Activated CD4-positive, alpha-beta T cell treated with anti-CD3 and anti-CD28 coated beads, Interleukin-2, amount 10 ng/mL, durations not matched to agents 7 days and 5 days (primary cell): ENCODE measurements at regions not wholly inside any gene's neighbourhood (a gene's known extent, or its start where the extent isn't known, plus 50 kb on each side); places are given as distances from the start of the nearest gene placed in this dataset.
"Not testable (repeated sequence)": the region's sequence is repeated elsewhere in the genome, so short reads cannot be mapped to it uniquely, and the experiment has no call there.

Experiments used
- CTCF ChIA-PET: fragments of 350-600 bp; sonication (Branson Sonifier 250); formaldehyde crosslinking; loops from one replicate; lab custom pipeline; 2021; ENCODE audit warnings: antibody characterized with exemption; lab: Charles Lee
- POLR2A ChIA-PET: fragments of 350-600 bp; sonication (Branson Sonifier 250); formaldehyde crosslinking; loops from one replicate; lab custom pipeline; 2021; ENCODE audit warnings: antibody characterized with exemption; lab: Charles Lee
- DNase-seq: peaks from one replicate; pipeline ENCODE4 v3.0.0-alpha.2; 2020
- H3K27ac Mint-ChIP-seq: one replicate; pipeline ENCODE4 v1.8.0; 2021; ENCODE audit warnings: mild to moderate bottlenecking, moderate library complexity, mixed read lengths
- H3K27me3 Mint-ChIP-seq: one replicate; pipeline ENCODE4 v1.8.0; 2021; ENCODE audit warnings: mixed read lengths
- H3K36me3 Mint-ChIP-seq: one replicate; pipeline ENCODE4 v1.8.0; 2021; ENCODE audit warnings: low read depth, mixed read lengths
- H3K4me1 Mint-ChIP-seq: one replicate; pipeline ENCODE4 v1.8.0; 2021; ENCODE audit warnings: mixed read lengths
- H3K4me3 Mint-ChIP-seq: one replicate; pipeline ENCODE4 v1.8.0; 2021; ENCODE audit warnings: mild to moderate bottlenecking, moderate library complexity, mixed read lengths
- H3K9me3 Mint-ChIP-seq: one replicate; pipeline ENCODE4 v1.8.0; 2021; ENCODE audit warnings: mixed read lengths

DNA sequence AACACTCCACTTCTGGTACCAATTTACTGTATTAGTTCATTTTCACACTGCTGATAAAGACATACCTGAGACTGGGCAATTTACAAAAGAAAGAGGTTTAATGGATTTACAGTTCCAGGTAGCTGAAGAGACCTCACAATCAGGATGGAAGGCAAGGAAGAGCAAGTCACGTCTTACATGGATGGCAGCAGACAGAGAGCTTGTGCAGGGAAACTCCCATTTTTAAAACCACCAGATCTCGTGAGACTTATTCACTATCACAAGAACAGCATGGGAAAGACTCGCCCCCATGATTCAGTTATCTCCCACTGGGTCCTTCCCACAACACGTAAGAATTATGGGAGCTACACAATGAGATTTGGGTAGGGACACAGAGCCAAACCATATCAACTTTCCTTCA is 119.0 kb downstream of the ZIC4 start:
- H3K27me3 Mint-ChIP-seq, H3K4me1 Mint-ChIP-seq, DNase-seq, H3K9me3 Mint-ChIP-seq, H3K4me3 Mint-ChIP-seq, POLR2A ChIA-PET, H3K27ac Mint-ChIP-seq, H3K36me3 Mint-ChIP-seq, CTCF ChIA-PET: not testable (repeated sequence)

GRCh38 chr3:147269907-147270306 is 136.4 kb downstream of the ZIC4 start:
- Mint-ChIP-seq H3K27ac (no peak overlapping the region), H3K9me3 (peaks cover 3% of the 10 kb centered on the region), H3K4me3 (no peak overlapping the region), H3K4me1 (no peaks in the 10 kb centered on the region), H3K36me3 (no peaks in the 10 kb centered on the region), H3K27me3 (no peaks in the 10 kb centered on the region)
- ChIA-PET CTCF (no interaction called here), POLR2A (no interaction called here)
- no peak for DNase-seq

GRCh38 chr3:147267434-147267833 is 138.9 kb downstream of the ZIC4 start:
- ChIA-PET POLR2A (no interaction called here), CTCF (no interaction called here)
- Mint-ChIP-seq H3K9me3 (no peaks in the 10 kb centered on the region), H3K4me1 (no peaks in the 10 kb centered on the region), H3K36me3 (no peaks in the 10 kb centered on the region), H3K4me3 (no peak overlapping the region), H3K27ac (no peak overlapping the region), H3K27me3 (no peaks in the 10 kb centered on the region)
- no peak for DNase-seq

GRCh38 chr3:147257944-147258343 is 148.4 kb downstream of the ZIC4 start:
- POLR2A ChIA-PET = no interaction called here
- no peaks in the 10 kb centered on the region for H3K9me3 Mint-ChIP-seq

DNA sequence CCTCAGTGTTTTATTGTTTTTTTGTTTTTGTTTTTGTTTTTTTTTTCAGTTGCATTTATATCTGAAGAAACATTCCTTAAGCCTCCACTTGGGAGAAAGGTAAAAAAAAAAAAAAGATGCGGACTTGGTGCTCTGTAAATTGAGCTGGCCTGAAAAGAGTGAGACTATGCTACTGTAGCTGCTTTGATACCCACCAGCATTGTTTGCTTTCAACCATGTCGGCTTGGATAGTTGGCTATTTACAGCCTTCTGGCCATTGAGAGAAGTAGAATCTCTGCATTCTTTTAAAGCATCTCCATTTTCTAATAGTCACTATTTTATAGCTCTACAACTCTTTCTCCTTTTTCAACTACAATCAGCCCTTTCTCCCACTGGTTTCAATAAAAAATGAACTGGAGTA is 149.6 kb downstream of the ZIC4 start:
- ChIA-PET POLR2A (no interaction called here), CTCF (no interaction called here)
- no peak overlapping the region for H3K27ac Mint-ChIP-seq
- H3K4me3 Mint-ChIP-seq = no peak overlapping the region
- no peak for DNase-seq
- H3K36me3 Mint-ChIP-seq = no peaks in the 10 kb centered on the region
- no peaks in the 10 kb centered on the region for H3K27me3 Mint-ChIP-seq
- no peaks in the 10 kb centered on the region for H3K9me3 Mint-ChIP-seq
- no peaks in the 10 kb centered on the region for H3K4me1 Mint-ChIP-seq

More at GRCh38 chr3:147257944-147258343, 148.4 kb downstream of the ZIC4 start:
- no peaks in the 10 kb centered on the region for H3K4me1 Mint-ChIP-seq
- H3K27ac Mint-ChIP-seq = no peak overlapping the region
- H3K36me3 Mint-ChIP-seq = no peaks in the 10 kb centered on the region
- DNase-seq = no peak
- CTCF ChIA-PET = no interaction called here
- no peaks in the 10 kb centered on the region for H3K27me3 Mint-ChIP-seq
- no peak overlapping the region for H3K4me3 Mint-ChIP-seq

- no peak for DNase-seq
- Mint-ChIP-seq H3K4me1 (no peaks in the 10 kb centered on the region), H3K27ac (no peak overlapping the region), H3K36me3 (no peaks in the 10 kb centered on the region), H3K27me3 (no peaks in the 10 kb centered on the region), H3K4me3 (no peak overlapping the region), H3K9me3 (peaks cover 3% of the 10 kb centered on the region)
- ChIA-PET CTCF (no interaction called here), POLR2A (no interaction called here)
Measured at GRCh38 chr3:147246906-147247305, 159.4 kb downstream of the ZIC4 start.

GRCh38 chr3:147245638-147246037 is 160.7 kb downstream of the ZIC4 start:
- H3K36me3 Mint-ChIP-seq, H3K4me3 Mint-ChIP-seq, H3K27ac Mint-ChIP-seq, CTCF ChIA-PET, POLR2A ChIA-PET, H3K4me1 Mint-ChIP-seq, H3K9me3 Mint-ChIP-seq, DNase-seq, H3K27me3 Mint-ChIP-seq: not testable (repeated sequence)

GRCh38 chr3:147245022-147245421 is 161.3 kb downstream of the ZIC4 start:
- H3K27ac Mint-ChIP-seq, POLR2A ChIA-PET, H3K27me3 Mint-ChIP-seq, DNase-seq, H3K4me1 Mint-ChIP-seq, H3K36me3 Mint-ChIP-seq, H3K9me3 Mint-ChIP-seq, H3K4me3 Mint-ChIP-seq: not testable (repeated sequence)
- CTCF ChIA-PET = interaction anchor here (0.6 kb wide), 1 partner anchor 75 kb away, joined by 3 read pairs; no protein-coding TSS in a partner anchor

DNA sequence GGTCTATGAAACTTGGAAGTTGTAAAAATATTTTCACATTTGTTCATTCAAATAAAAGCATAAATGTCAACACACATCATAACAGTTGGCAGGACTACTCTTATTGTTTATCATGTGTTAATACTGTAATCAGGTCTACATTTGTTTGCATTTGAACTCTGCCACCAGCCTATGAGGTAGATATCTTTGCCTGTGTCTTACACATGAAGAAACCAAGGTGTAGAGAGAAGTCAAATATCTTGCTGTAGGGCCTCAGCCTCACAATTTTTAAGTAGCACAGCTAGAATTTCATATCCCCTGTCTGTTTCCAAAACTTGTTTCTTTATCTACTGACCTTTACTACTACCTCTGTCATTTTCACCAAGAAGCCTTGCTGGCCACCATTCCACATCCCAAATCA is 161.9 kb downstream of the ZIC4 start:
- DNase-seq = no peak
- POLR2A ChIA-PET = no interaction called here
- H3K27ac Mint-ChIP-seq = no peak overlapping the region
- peaks cover 3% of the 10 kb centered on the region for H3K9me3 Mint-ChIP-seq
- H3K4me1 Mint-ChIP-seq = no peaks in the 10 kb centered on the region
- H3K27me3 Mint-ChIP-seq = no peaks in the 10 kb centered on the region
- no peak overlapping the region for H3K4me3 Mint-ChIP-seq
- CTCF ChIA-PET = no interaction called here
- no peaks in the 10 kb centered on the region for H3K36me3 Mint-ChIP-seq

DNA sequence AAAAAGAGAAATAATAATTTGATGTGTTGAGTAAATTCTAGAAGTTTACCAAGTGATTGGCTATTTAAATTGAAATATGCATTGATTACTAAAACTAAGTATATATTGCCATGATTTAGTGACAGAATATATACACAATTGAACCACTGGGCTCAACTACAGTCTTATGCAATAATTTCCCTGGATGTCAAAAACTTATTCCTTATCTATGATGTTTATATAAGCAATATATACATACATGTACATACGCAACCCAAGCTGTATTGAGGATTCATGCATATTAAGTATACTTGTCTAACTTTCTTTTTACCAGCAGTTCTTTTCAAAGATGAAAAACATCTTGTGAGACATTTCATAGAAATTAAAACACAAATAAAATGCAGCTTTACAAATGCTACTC is 165.8 kb downstream of the ZIC4 start:
- no peak for DNase-seq
- H3K9me3 Mint-ChIP-seq = peaks cover 3% of the 10 kb centered on the region
- H3K4me3 Mint-ChIP-seq = no peak overlapping the region
- no peak overlapping the region for H3K27ac Mint-ChIP-seq
- no peaks in the 10 kb centered on the region for H3K4me1 Mint-ChIP-seq
- CTCF ChIA-PET = no interaction called here
- no peaks in the 10 kb centered on the region for H3K36me3 Mint-ChIP-seq
- H3K27me3 Mint-ChIP-seq = no peaks in the 10 kb centered on the region
- POLR2A ChIA-PET = no interaction called here

DNA sequence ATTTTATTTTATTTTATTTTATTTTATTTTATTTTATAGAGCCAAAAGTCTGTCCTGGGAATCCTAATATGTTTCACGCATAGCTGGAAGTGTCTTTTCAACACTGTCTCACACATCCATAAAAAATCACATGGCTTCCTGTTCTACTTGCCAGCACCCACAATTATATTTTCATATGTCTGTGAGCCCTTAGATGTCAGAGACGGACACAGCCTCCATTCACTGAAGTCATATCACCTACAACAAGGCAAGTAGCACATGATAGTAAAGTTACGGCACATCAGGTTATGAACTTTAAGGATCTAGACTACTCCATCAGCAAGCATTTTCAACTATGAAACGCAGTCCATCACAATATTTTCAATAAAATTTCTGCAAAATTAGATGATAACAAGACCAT is 168.4 kb downstream of the ZIC4 start:
- peaks cover 3% of the 10 kb centered on the region for H3K9me3 Mint-ChIP-seq
- POLR2A ChIA-PET = no interaction called here
- no peak for DNase-seq
- no peak overlapping the region for H3K4me3 Mint-ChIP-seq
- no peaks in the 10 kb centered on the region for H3K4me1 Mint-ChIP-seq
- CTCF ChIA-PET = no interaction called here
- no peaks in the 10 kb centered on the region for H3K27me3 Mint-ChIP-seq
- no peaks in the 10 kb centered on the region for H3K36me3 Mint-ChIP-seq
- no peak overlapping the region for H3K27ac Mint-ChIP-seq

- H3K36me3 Mint-ChIP-seq, H3K27me3 Mint-ChIP-seq, H3K9me3 Mint-ChIP-seq, H3K4me1 Mint-ChIP-seq, H3K4me3 Mint-ChIP-seq, H3K27ac Mint-ChIP-seq, POLR2A ChIA-PET, DNase-seq: not testable (repeated sequence)
- CTCF ChIA-PET = interaction anchor here (0.6 kb wide), 1 partner anchor 84 kb away, joined by 3 read pairs; no protein-coding TSS in a partner anchor
Measured at GRCh38 chr3:147231980-147232379, 174.4 kb downstream of the ZIC4 start.

- ChIA-PET CTCF (no interaction called here), POLR2A (no interaction called here)
- H3K9me3 Mint-ChIP-seq = peaks cover 3% of the 10 kb centered on the region
- H3K36me3 Mint-ChIP-seq = no peaks in the 10 kb centered on the region
- no peaks in the 10 kb centered on the region for H3K4me1 Mint-ChIP-seq
- no peaks in the 10 kb centered on the region for H3K27me3 Mint-ChIP-seq
- no peak for DNase-seq
- no peak overlapping the region for H3K27ac Mint-ChIP-seq
- H3K4me3 Mint-ChIP-seq = no peak overlapping the region
Measured at GRCh38 chr3:147231111-147231510, 175.2 kb downstream of the ZIC4 start.

- CTCF ChIA-PET = no interaction called here
- H3K36me3 Mint-ChIP-seq = no peaks in the 10 kb centered on the region
- POLR2A ChIA-PET = no interaction called here
- no peaks in the 10 kb centered on the region for H3K27me3 Mint-ChIP-seq
- H3K4me3 Mint-ChIP-seq = no peak overlapping the region
- H3K4me1 Mint-ChIP-seq = no peaks in the 10 kb centered on the region
- no peaks in the 10 kb centered on the region for H3K9me3 Mint-ChIP-seq
- H3K27ac Mint-ChIP-seq = no peak overlapping the region
- DNase-seq = no peak
Measured at GRCh38 chr3:147222291-147222690, 184.1 kb downstream of the ZIC4 start.
